OCI-LY3 (cell line): ENCODE measurements at regions not wholly inside any gene's neighbourhood (a gene's known extent, or its start where the extent isn't known, plus 50 kb on each side); places are given as distances from the start of the nearest gene placed in this dataset.

Experiments used
- EZH2phosphoT487 ChIP-seq: fragments of 200-600 bp; shearing (Covaris generic); IDR thresholded peaks from 2 replicates; pipeline ENCODE4 v1.6.1; 2018; ENCODE audit warnings: antibody characterized with exemption, mixed run types, low read depth
- TF ChIP-seq, protein P1 (sequence below): fragments of 200-600, 300-600 bp; sonication (generic); IDR thresholded peaks from 2 replicates; pipeline ENCODE4 v1.5.1; 2014; ENCODE audit warnings: antibody characterized with exemption, low read length, low read depth

DNA sequence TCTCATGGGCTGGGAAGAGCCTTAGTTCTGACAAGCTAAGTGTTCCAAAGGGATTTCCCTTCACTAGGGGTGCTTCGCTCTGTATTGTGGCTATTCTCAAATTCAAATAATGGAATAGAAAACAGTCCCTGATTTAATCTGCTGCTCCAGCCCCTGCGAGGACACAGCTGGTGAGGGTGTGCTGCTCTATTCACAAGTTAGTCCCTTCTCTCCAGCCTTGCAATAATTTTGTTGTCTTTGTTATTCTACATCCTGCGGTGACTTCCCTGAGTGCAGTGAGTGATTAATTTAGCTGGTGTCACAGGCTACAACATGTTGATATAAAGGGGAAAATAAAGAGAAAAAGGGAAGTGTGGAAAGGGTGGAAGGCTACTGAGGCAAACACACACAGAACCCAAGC lies 180.5 kb upstream of the VEPH1 start:
- TF ChIP-seq EZH2phosphoT487, result no peak
- TF ChIP-seq, protein P1, sequence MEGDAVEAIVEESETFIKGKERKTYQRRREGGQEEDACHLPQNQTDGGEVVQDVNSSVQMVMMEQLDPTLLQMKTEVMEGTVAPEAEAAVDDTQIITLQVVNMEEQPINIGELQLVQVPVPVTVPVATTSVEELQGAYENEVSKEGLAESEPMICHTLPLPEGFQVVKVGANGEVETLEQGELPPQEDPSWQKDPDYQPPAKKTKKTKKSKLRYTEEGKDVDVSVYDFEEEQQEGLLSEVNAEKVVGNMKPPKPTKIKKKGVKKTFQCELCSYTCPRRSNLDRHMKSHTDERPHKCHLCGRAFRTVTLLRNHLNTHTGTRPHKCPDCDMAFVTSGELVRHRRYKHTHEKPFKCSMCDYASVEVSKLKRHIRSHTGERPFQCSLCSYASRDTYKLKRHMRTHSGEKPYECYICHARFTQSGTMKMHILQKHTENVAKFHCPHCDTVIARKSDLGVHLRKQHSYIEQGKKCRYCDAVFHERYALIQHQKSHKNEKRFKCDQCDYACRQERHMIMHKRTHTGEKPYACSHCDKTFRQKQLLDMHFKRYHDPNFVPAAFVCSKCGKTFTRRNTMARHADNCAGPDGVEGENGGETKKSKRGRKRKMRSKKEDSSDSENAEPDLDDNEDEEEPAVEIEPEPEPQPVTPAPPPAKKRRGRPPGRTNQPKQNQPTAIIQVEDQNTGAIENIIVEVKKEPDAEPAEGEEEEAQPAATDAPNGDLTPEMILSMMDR, result no peak
